Mammary epithelial cell (primary cell): ENCODE measurements at regions not wholly inside any gene's neighbourhood (a gene's known extent, or its start where the extent isn't known, plus 50 kb on each side); places are given as distances from the start of the nearest gene placed in this dataset.

Experiments used
- EZH2 ChIP-seq: IDR thresholded peaks from 2 replicates; pipeline ENCODE4 v1.6.1; 2012; ENCODE audit warnings: low read length, inconsistent platforms, borderline replicate concordance
- TF ChIP-seq, protein P1 (sequence below), 2 donors: IDR thresholded peaks in 1 of 2; conservative IDR thresholded peaks in 1 of 2; 2 replicates each; pipeline ENCODE4 v1.5.1; 2011 to 2012; ENCODE audit warnings: inconsistent platforms in 2 of 2, low read length in 2 of 2, mild to moderate bottlenecking in 2 of 2, control low read depth in 1 of 2, low read depth in 1 of 2; ENCODE audit not compliant: insufficient read depth in 1 of 2; ENCODE audit errors: extremely low read depth in 1 of 2

- TF ChIP-seq, protein P1, sequence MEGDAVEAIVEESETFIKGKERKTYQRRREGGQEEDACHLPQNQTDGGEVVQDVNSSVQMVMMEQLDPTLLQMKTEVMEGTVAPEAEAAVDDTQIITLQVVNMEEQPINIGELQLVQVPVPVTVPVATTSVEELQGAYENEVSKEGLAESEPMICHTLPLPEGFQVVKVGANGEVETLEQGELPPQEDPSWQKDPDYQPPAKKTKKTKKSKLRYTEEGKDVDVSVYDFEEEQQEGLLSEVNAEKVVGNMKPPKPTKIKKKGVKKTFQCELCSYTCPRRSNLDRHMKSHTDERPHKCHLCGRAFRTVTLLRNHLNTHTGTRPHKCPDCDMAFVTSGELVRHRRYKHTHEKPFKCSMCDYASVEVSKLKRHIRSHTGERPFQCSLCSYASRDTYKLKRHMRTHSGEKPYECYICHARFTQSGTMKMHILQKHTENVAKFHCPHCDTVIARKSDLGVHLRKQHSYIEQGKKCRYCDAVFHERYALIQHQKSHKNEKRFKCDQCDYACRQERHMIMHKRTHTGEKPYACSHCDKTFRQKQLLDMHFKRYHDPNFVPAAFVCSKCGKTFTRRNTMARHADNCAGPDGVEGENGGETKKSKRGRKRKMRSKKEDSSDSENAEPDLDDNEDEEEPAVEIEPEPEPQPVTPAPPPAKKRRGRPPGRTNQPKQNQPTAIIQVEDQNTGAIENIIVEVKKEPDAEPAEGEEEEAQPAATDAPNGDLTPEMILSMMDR (conservative IDR thresholded peaks at IDR 0.05 in 1 of 2, IDR thresholded peaks at IDR 0.05 in 1 of 2; ENCODE audit: extremely low read depth in 1 of 2, insufficient read depth in 1 of 2, low read depth in 1 of 2, low read length in 2 of 2), result no peak
- no peak for TF ChIP-seq EZH2
Measured at GRCh38 chr5:42360616-42361314, 62.5 kb upstream of the GHR start.
